ENCODE measurements at regions not wholly inside any gene's neighbourhood (a gene's known extent, or its start where the extent isn't known, plus 50 kb on each side); places are given as distances from the start of the nearest gene placed in this dataset.

DNA sequence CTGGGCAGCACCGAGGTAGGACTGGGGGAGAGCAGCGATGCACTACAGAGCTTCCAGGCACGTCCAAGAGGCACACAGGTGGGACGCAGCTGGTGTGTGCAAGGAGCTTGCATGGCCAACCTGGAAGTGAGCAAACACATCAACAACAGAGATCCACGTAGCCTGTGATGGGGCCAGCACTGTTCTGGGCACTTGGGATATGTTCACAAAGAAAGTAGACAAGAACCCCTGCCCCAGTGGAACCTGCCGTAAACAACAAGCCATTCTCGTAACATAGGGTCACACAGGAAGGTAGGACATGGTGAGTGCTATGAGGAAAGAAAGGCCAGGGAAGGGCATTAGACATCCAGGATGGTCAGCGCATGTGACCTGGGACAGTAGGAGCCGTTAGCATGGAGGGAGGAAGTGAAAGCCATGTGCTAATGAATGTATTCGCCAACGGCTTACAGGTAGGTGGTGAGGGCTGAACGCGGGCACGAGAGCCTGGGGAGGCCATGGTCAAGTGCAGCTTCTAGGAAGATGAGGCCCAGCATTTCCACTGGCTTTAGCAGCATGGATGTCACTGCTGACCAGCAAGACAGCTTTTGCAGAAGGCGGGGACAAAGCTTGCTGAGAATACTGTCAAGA is 105.5 kb downstream of the TEX26 start:
- peaks cover 24% of the 10 kb centered on the region for H3K27me3 ChIP-seq (ENCODE audit: insufficient read depth, low read length)
- H3K79me2 ChIP-seq (ENCODE audit: control insufficient read depth, insufficient read depth, low read length, unreplicated experiment) = no peaks in the 10 kb centered on the region
- no peak overlapping the region for H3K4me3 ChIP-seq (ENCODE audit: low read depth, low read length)
- H2AFZ ChIP-seq (ENCODE audit: low read length, unreplicated experiment) = no peak overlapping the region
- H3K4me1 ChIP-seq (ENCODE audit: control insufficient read depth, insufficient read depth, low read length, unreplicated experiment) = no peaks in the 10 kb centered on the region
- no peaks in the 10 kb centered on the region for H3K36me3 ChIP-seq (ENCODE audit: insufficient read depth, low read length)
- no peak overlapping the region for H3K27ac ChIP-seq (ENCODE audit: low read depth, low read length)

- no peak overlapping the region for H2AFZ ChIP-seq (ENCODE audit: low read length, unreplicated experiment)
- H3K27me3 ChIP-seq (ENCODE audit: insufficient read depth, low read length) = peaks cover 29% of the 10 kb centered on the region
- H3K4me3 ChIP-seq (ENCODE audit: low read depth, low read length) = no peak overlapping the region
- H3K36me3 ChIP-seq (ENCODE audit: insufficient read depth, low read length) = no peaks in the 10 kb centered on the region
- no peaks in the 10 kb centered on the region for H3K79me2 ChIP-seq (ENCODE audit: control insufficient read depth, insufficient read depth, low read length, unreplicated experiment)
- H3K27ac ChIP-seq (ENCODE audit: low read depth, low read length) = no peak overlapping the region
- H3K4me1 ChIP-seq (ENCODE audit: control insufficient read depth, insufficient read depth, low read length, unreplicated experiment) = no peaks in the 10 kb centered on the region
These were observed 104.6 kb downstream of the TEX26 start for GRCh38 chr13:31036731-31037695.

- H3K27ac ChIP-seq (ENCODE audit: low read depth, low read length) = no peak overlapping the region
- H3K27me3 ChIP-seq (ENCODE audit: insufficient read depth, low read length) = peaks cover 30% of the 10 kb centered on the region
- H3K36me3 ChIP-seq (ENCODE audit: insufficient read depth, low read length) = no peaks in the 10 kb centered on the region
- no peaks in the 10 kb centered on the region for H3K79me2 ChIP-seq (ENCODE audit: control insufficient read depth, insufficient read depth, low read length, unreplicated experiment)
- H2AFZ ChIP-seq (ENCODE audit: low read length, unreplicated experiment) = peak overlapping the region; percentile 25
- no peaks in the 10 kb centered on the region for H3K4me1 ChIP-seq (ENCODE audit: control insufficient read depth, insufficient read depth, low read length, unreplicated experiment)
- no peak overlapping the region for H3K4me3 ChIP-seq (ENCODE audit: low read depth, low read length)
These were observed 102.9 kb downstream of the TEX26 start for GRCh38 chr13:31035185-31035965.

- Histone ChIP-seq H3K36me3 (ENCODE audit: insufficient read depth, low read length) (no peaks in the 10 kb centered on the region), H3K4me3 (ENCODE audit: low read depth, low read length) (no peak overlapping the region), H3K79me2 (ENCODE audit: control insufficient read depth, insufficient read depth, low read length, unreplicated experiment) (no peaks in the 10 kb centered on the region), H3K27ac (ENCODE audit: low read depth, low read length) (no peak overlapping the region), H2AFZ (ENCODE audit: low read length, unreplicated experiment) (no peak overlapping the region), H3K4me1 (ENCODE audit: control insufficient read depth, insufficient read depth, low read length, unreplicated experiment) (no peaks in the 10 kb centered on the region), H3K27me3 (ENCODE audit: insufficient read depth, low read length) (peaks cover 30% of the 10 kb centered on the region)
These were observed 100.2 kb downstream of the TEX26 start for GRCh38 chr13:31032528-31033113.

DNA sequence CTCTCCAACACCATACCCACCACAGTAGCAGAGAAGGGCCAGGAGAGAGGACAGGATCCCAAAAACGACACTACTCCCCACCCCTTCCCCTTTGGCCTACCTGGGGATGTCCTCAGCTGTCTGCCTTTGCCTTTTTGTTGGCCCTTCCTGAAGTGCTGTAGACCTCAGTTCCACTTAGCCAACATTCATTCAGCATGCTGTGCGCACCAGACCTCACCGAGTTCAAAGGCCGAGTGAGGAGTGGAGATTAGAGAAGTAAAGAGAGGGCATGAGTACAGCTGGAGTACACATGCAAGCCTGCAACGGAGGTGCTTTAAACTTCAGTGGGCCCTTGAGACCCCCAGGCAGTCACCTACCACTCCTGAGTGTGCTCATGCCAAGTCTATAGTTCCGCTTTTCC is 99.0 kb downstream of the TEX26 start:
- H3K79me2 ChIP-seq (ENCODE audit: control insufficient read depth, insufficient read depth, low read length, unreplicated experiment) = no peaks in the 10 kb centered on the region
- H3K4me1 ChIP-seq (ENCODE audit: control insufficient read depth, insufficient read depth, low read length, unreplicated experiment) = no peaks in the 10 kb centered on the region
- H3K36me3 ChIP-seq (ENCODE audit: insufficient read depth, low read length) = no peaks in the 10 kb centered on the region
- H3K27ac ChIP-seq (ENCODE audit: low read depth, low read length) = no peak overlapping the region
- H3K4me3 ChIP-seq (ENCODE audit: low read depth, low read length) = no peak overlapping the region
- H3K27me3 ChIP-seq (ENCODE audit: insufficient read depth, low read length) = peaks cover 27% of the 10 kb centered on the region
- no peak overlapping the region for H2AFZ ChIP-seq (ENCODE audit: low read length, unreplicated experiment)

DNA sequence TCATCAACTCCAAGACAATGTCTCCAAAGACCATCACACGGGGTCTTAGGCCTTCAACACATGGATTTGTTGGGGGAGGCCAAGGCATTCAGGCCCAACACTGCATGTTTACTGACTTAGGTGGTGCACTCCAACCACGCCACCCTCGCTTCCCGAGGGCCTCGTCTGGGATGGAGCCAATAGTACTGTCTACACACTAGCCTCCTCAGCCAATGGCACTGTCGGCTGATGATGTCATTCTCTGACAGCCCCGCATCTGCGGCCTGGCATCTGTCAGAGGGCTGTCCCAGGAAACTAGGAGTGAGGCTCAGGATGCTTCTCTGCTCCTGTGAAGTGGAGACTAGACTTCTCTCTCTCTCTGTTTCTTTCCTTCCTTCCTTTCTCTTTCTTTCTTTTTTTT is 96.6 kb downstream of the TEX26 start:
- H3K4me3 ChIP-seq (ENCODE audit: low read depth, low read length) = no peak overlapping the region
- no peaks in the 10 kb centered on the region for H3K36me3 ChIP-seq (ENCODE audit: insufficient read depth, low read length)
- no peak overlapping the region for H3K27ac ChIP-seq (ENCODE audit: low read depth, low read length)
- H3K4me1 ChIP-seq (ENCODE audit: control insufficient read depth, insufficient read depth, low read length, unreplicated experiment) = no peaks in the 10 kb centered on the region
- no peaks in the 10 kb centered on the region for H3K79me2 ChIP-seq (ENCODE audit: control insufficient read depth, insufficient read depth, low read length, unreplicated experiment)
- H3K27me3 ChIP-seq (ENCODE audit: insufficient read depth, low read length) = peaks cover 9% of the 10 kb centered on the region
- H2AFZ ChIP-seq (ENCODE audit: low read length, unreplicated experiment) = no peak overlapping the region

DNA sequence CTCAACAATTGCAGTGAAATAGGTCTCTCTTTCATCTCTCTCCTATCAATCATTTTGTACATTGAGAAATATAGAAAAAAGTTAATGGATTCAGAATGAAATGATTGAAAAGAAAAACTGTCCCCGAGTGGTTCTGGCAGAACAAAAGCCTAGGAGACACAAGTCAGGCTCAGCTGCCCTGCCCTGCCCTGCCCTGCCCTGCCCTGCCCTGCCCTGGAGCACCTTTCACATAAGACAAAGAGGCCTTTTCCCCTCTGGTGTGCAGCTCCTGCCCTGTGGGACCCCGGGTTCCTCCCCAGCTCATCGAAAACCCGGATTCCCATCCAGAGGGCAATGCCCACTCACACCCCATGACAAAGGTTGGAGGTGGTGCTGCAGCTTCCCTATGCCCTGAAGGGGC is 94.7 kb downstream of the TEX26 start:
- H3K36me3 ChIP-seq (ENCODE audit: insufficient read depth, low read length) = no peaks in the 10 kb centered on the region
- H3K4me3 ChIP-seq (ENCODE audit: low read depth, low read length) = no peak overlapping the region
- no peak overlapping the region for H3K27ac ChIP-seq (ENCODE audit: low read depth, low read length)
- H2AFZ ChIP-seq (ENCODE audit: low read length, unreplicated experiment) = no peak overlapping the region
- no peaks in the 10 kb centered on the region for H3K79me2 ChIP-seq (ENCODE audit: control insufficient read depth, insufficient read depth, low read length, unreplicated experiment)
- peaks cover 5% of the 10 kb centered on the region; the same call in 1 of the 2 replicates for H3K27me3 ChIP-seq (ENCODE audit: insufficient read depth, low read length)
- H3K4me1 ChIP-seq (ENCODE audit: control insufficient read depth, insufficient read depth, low read length, unreplicated experiment) = no peaks in the 10 kb centered on the region
